ENCODE measurements at regions not wholly inside any gene's neighbourhood (a gene's known extent, or its start where the extent isn't known, plus 50 kb on each side); places are given as distances from the start of the nearest gene placed in this dataset.

- TF ChIP-seq, protein P1, sequence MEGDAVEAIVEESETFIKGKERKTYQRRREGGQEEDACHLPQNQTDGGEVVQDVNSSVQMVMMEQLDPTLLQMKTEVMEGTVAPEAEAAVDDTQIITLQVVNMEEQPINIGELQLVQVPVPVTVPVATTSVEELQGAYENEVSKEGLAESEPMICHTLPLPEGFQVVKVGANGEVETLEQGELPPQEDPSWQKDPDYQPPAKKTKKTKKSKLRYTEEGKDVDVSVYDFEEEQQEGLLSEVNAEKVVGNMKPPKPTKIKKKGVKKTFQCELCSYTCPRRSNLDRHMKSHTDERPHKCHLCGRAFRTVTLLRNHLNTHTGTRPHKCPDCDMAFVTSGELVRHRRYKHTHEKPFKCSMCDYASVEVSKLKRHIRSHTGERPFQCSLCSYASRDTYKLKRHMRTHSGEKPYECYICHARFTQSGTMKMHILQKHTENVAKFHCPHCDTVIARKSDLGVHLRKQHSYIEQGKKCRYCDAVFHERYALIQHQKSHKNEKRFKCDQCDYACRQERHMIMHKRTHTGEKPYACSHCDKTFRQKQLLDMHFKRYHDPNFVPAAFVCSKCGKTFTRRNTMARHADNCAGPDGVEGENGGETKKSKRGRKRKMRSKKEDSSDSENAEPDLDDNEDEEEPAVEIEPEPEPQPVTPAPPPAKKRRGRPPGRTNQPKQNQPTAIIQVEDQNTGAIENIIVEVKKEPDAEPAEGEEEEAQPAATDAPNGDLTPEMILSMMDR (IDR thresholded peaks at IDR 0.05), result no peak
- TF ChIP-seq POLR2AphosphoS5 (IDR thresholded peaks at IDR 0.05; ENCODE audit: low read depth, low read length) (no peak), TCF7L2 (IDR thresholded peaks at IDR 0.05; ENCODE audit: low read depth, low read length) (no peak), REST (IDR thresholded peaks at IDR 0.05; ENCODE audit: insufficient read depth in 1 of 2, low read depth in 2 of 2, low read length in 1 of 2) (no peak)
These were observed 356.2 kb upstream of the TMPRSS15 start for GRCh38 chr21:18759751-18760161.
